Body of pancreas (tissue), 4 donors: ENCODE measurements at regions not wholly inside any gene's neighbourhood (a gene's known extent, or its start where the extent isn't known, plus 50 kb on each side); places are given as distances from the start of the nearest gene placed in this dataset.
A peak's percentile ranks its signal among the peaks of the same experiment; 100 is the strongest.

ENCODE experiments used
- POLR2A ChIP-seq, 3 donors: fragments of 450-650 bp; IDR thresholded peaks; one replicate each; pipeline ENCODE4 v1.6.1; 2016; ENCODE audit warnings: antibody characterized with exemption in 3 of 3, mild to moderate bottlenecking in 2 of 3
- TF ChIP-seq, protein P1 (sequence below), 7 experiments: fragments of 450-650 bp in 4 of 7; fragments of 200-600 bp in 3 of 7; sonication (generic) in 3 of 7; IDR thresholded peaks; one replicate each; pipeline ENCODE4 v1.5.1; 2016 to 2019; ENCODE audit warnings: antibody characterized with exemption in 7 of 7

- TF ChIP-seq, protein P1, sequence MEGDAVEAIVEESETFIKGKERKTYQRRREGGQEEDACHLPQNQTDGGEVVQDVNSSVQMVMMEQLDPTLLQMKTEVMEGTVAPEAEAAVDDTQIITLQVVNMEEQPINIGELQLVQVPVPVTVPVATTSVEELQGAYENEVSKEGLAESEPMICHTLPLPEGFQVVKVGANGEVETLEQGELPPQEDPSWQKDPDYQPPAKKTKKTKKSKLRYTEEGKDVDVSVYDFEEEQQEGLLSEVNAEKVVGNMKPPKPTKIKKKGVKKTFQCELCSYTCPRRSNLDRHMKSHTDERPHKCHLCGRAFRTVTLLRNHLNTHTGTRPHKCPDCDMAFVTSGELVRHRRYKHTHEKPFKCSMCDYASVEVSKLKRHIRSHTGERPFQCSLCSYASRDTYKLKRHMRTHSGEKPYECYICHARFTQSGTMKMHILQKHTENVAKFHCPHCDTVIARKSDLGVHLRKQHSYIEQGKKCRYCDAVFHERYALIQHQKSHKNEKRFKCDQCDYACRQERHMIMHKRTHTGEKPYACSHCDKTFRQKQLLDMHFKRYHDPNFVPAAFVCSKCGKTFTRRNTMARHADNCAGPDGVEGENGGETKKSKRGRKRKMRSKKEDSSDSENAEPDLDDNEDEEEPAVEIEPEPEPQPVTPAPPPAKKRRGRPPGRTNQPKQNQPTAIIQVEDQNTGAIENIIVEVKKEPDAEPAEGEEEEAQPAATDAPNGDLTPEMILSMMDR (IDR thresholded peaks at IDR 0.05) = peak in 1 of 7 experiments; percentile 5
- no peak for TF ChIP-seq POLR2A (IDR thresholded peaks at IDR 0.05)
Measured at GRCh38 chr12:3371018-3371417, 120.0 kb upstream of the PRMT8 start.
